ENCODE measurements at regions not wholly inside any gene's neighbourhood (a gene's known extent, or its start where the extent isn't known, plus 50 kb on each side); places are given as distances from the start of the nearest gene placed in this dataset.

DNA sequence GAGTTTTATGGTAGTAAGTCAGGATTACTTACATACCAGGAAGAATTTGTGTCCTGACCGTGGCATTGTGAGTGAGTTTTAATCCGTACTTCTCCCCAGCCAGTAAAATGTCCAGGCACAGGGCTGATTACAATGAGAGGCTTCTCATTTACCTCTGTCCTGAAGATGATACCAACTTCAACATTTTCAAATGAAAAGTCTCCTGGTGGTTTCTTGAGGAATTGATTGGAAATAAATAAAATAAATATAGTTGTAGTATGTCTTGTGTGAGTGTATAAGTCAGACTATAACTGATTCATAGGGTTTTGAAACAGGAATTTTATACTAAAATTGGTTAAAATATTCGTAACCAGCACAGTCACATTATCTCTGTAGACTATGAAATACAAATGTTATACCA lies 382.5 kb downstream of the ETS1 start:
- no peak for FAIRE-seq
- Histone ChIP-seq H3K27ac (ENCODE audit: control insufficient read depth, insufficient read depth) (no peak overlapping the region), H3K36me3 (ENCODE audit: control insufficient read depth in 2 of 2, insufficient read depth in 2 of 2, low read length in 1 of 2) (no peaks in the 10 kb centered on the region), H3K9me3 (replicated peaks; ENCODE audit: control insufficient read depth, insufficient read depth, low read length) (no peaks in the 10 kb centered on the region), H3K4me2 (ENCODE audit: control insufficient read depth, insufficient read depth) (no peak overlapping the region), H3K9ac (ENCODE audit: control insufficient read depth, insufficient read depth, low read length) (no peak overlapping the region), H3K79me2 (ENCODE audit: control insufficient read depth, insufficient read depth, low read length) (no peaks in the 10 kb centered on the region), H2AFZ (ENCODE audit: control insufficient read depth, low read depth, low read length) (no peak overlapping the region), H3K4me3 (no peak overlapping the region), H4K20me1 (ENCODE audit: control insufficient read depth, insufficient read depth) (no peaks in the 10 kb centered on the region), H3K27me3 (replicated peaks in 1 of 2; ENCODE audit: control insufficient read depth in 2 of 2, insufficient read depth in 2 of 2, low read length in 1 of 2) (no peaks in the 10 kb centered on the region; a peak in 1 of 4 replicates), H3K4me1 (ENCODE audit: control insufficient read depth, insufficient read depth, low read length) (no peaks in the 10 kb centered on the region)
- in situ Hi-C loops (cut with MboI) (no loop called here), intact Hi-C loops (cut with micrococcal nuclease; ENCODE audit: unreplicated experiment) (no loop called here)
- SMC1A ChIA-PET (ENCODE audit: uncharacterized antibody, unreplicated experiment): no interaction called here
- TF ChIP-seq, protein P1, sequence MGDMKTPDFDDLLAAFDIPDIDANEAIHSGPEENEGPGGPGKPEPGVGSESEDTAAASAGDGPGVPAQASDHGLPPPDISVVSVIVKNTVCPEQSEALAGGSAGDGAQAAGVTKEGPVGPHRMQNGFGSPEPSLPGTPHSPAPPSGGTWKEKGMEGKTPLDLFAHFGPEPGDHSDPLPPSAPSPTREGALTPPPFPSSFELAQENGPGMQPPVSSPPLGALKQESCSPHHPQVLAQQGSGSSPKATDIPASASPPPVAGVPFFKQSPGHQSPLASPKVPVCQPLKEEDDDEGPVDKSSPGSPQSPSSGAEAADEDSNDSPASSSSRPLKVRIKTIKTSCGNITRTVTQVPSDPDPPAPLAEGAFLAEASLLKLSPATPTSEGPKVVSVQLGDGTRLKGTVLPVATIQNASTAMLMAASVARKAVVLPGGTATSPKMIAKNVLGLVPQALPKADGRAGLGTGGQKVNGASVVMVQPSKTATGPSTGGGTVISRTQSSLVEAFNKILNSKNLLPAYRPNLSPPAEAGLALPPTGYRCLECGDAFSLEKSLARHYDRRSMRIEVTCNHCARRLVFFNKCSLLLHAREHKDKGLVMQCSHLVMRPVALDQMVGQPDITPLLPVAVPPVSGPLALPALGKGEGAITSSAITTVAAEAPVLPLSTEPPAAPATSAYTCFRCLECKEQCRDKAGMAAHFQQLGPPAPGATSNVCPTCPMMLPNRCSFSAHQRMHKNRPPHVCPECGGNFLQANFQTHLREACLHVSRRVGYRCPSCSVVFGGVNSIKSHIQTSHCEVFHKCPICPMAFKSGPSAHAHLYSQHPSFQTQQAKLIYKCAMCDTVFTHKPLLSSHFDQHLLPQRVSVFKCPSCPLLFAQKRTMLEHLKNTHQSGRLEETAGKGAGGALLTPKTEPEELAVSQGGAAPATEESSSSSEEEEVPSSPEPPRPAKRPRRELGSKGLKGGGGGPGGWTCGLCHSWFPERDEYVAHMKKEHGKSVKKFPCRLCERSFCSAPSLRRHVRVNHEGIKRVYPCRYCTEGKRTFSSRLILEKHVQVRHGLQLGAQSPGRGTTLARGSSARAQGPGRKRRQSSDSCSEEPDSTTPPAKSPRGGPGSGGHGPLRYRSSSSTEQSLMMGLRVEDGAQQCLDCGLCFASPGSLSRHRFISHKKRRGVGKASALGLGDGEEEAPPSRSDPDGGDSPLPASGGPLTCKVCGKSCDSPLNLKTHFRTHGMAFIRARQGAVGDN (IDR thresholded peaks at IDR 0.05): no peak
- no peak for TF ChIP-seq ZNF622 (IDR thresholded peaks at IDR 0.05)
- TF ChIP-seq CEBPB (IDR thresholded peaks at IDR 0.05; ENCODE audit: borderline replicate concordance in 1 of 2, low read depth in 2 of 2, low read length in 2 of 2): no peak
- TF ChIP-seq FOXM1 (IDR thresholded peaks at IDR 0.05; ENCODE audit: low read depth, low read length): no peak
- TF ChIP-seq MEF2A (IDR thresholded peaks at IDR 0.05; ENCODE audit: insufficient read depth, low read depth, low read length): no peak
- TF ChIP-seq, protein P2, sequence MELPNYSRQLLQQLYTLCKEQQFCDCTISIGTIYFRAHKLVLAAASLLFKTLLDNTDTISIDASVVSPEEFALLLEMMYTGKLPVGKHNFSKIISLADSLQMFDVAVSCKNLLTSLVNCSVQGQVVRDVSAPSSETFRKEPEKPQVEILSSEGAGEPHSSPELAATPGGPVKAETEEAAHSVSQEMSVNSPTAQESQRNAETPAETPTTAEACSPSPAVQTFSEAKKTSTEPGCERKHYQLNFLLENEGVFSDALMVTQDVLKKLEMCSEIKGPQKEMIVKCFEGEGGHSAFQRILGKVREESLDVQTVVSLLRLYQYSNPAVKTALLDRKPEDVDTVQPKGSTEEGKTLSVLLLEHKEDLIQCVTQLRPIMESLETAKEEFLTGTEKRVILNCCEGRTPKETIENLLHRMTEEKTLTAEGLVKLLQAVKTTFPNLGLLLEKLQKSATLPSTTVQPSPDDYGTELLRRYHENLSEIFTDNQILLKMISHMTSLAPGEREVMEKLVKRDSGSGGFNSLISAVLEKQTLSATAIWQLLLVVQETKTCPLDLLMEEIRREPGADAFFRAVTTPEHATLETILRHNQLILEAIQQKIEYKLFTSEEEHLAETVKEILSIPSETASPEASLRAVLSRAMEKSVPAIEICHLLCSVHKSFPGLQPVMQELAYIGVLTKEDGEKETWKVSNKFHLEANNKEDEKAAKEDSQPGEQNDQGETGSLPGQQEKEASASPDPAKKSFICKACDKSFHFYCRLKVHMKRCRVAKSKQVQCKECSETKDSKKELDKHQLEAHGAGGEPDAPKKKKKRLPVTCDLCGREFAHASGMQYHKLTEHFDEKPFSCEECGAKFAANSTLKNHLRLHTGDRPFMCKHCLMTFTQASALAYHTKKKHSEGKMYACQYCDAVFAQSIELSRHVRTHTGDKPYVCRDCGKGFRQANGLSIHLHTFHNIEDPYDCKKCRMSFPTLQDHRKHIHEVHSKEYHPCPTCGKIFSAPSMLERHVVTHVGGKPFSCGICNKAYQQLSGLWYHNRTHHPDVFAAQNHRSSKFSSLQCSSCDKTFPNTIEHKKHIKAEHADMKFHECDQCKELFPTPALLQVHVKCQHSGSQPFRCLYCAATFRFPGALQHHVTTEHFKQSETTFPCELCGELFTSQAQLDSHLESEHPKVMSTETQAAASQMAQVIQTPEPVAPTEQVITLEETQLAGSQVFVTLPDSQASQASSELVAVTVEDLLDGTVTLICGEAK (IDR thresholded peaks at IDR 0.05; ENCODE audit: borderline replicate concordance): no peak
- TF ChIP-seq RBBP5 (conservative IDR thresholded peaks at IDR 0.05): no peak
- 22% methylated on average over 3 of the region's 3 CpGs for WGBS (ENCODE audit: insufficient coverage, insufficient replicate concordance, low lambda C conversion rate, missing lambda C conversion rate)
- RAD21 ChIA-PET (ENCODE audit: unreplicated experiment): no interaction called here
- no peak for ATAC-seq
- BruUV-seq (replicated peaks): no TSS peak
- CTCF ChIA-PET: no interaction called here
- POLR2A ChIA-PET: no interaction called here
- DNase-seq (ENCODE audit: low read depth, low spot score): no peak

Measured in GM12878 (cell line).